Lower leg skin (tissue), 4 donors: ENCODE measurements at regions not wholly inside any gene's neighbourhood (a gene's known extent, or its start where the extent isn't known, plus 50 kb on each side); places are given as distances from the start of the nearest gene placed in this dataset.

Experiments
- DNase-seq, 2 donors: peaks; one replicate each; pipeline ENCODE4 v3.0.0-alpha.2; 2019; ENCODE audit warnings: low spot score in 2 of 2
- H3K4me3 ChIP-seq: fragments of 200-600 bp; sonication (generic); 2 replicates; pipeline ENCODE4 v1.5.1; 2017; ENCODE audit warnings: mild to moderate bottlenecking, low read depth; ENCODE audit not compliant: poor library complexity, severe bottlenecking
- CTCF ChIP-seq, 3 donors: fragments of 450-650 bp; IDR thresholded peaks; one replicate each; pipeline ENCODE4 v1.5.1; 2016; ENCODE audit warnings: antibody characterized with exemption in 3 of 3, mild to moderate bottlenecking in 3 of 3, moderate library complexity in 2 of 3
- POLR2A ChIP-seq, 2 donors: fragments of 450-650 bp; IDR thresholded peaks; one replicate each; pipeline ENCODE4 v1.6.1; 2016 to 2017; ENCODE audit warnings: antibody characterized with exemption in 2 of 2, mild to moderate bottlenecking in 1 of 2, moderate library complexity in 1 of 2
- WGBS, 2 donors: methylation state at CpG; one replicate each; pipeline ENCODE4 v1.1.5; 2018; 5-methylcytosine and 5-hydroxymethylcytosine counted together
- intact Hi-C: fragments of 100-400 bp; cut with DNase I; formaldehyde crosslinking; loops from one replicate; pipeline ENCODE4 v1.15.0; 2023; ENCODE audit warnings: low total_unique reads

- no peak overlapping the region for H3K4me3 ChIP-seq
- no peak for TF ChIP-seq CTCF (IDR thresholded peaks at IDR 0.05)
- intact Hi-C loops: no loop called here
- no peak for DNase-seq
- 86 to 90% methylated on average over 14 of the region's 14 CpGs for WGBS, 2 donors
Observed at GRCh38 chr11:15300341-15300740, 185.6 kb downstream of the INSC start.

- intact Hi-C loops: no loop called here
- TF ChIP-seq POLR2A (IDR thresholded peaks at IDR 0.05) (no peak), CTCF (IDR thresholded peaks at IDR 0.05) (no peak)
- DNase-seq: no peak
- no peak overlapping the region for H3K4me3 ChIP-seq
- WGBS, 2 donors: 13% methylated on average over 4 of the region's 4 CpGs
Observed at GRCh38 chr11:15307619-15308024, 192.9 kb downstream of the INSC start.

- TF ChIP-seq CTCF (IDR thresholded peaks at IDR 0.05) (no peak), POLR2A (IDR thresholded peaks at IDR 0.05) (no peak)
- 70 to 87% methylated on average over 2 of the region's 2 CpGs for WGBS, 2 donors
- H3K4me3 ChIP-seq: no peak overlapping the region
- intact Hi-C loops: no loop called here
- no peak for DNase-seq
Observed at GRCh38 chr11:15308840-15309239, 194.1 kb downstream of the INSC start.

GRCh38 chr11:15309296-15309695 is 194.6 kb downstream of the INSC start:
- 77 to 78% methylated on average over 1 of the region's 1 CpG for WGBS, 2 donors
- no peak overlapping the region for H3K4me3 ChIP-seq
- TF ChIP-seq CTCF (IDR thresholded peaks at IDR 0.05): no peak
- no peak for TF ChIP-seq POLR2A (IDR thresholded peaks at IDR 0.05)
- no peak for DNase-seq
- intact Hi-C loops: no loop called here

- 83 to 91% methylated on average over 2 of the region's 2 CpGs for WGBS, 2 donors
Observed at GRCh38 chr11:15313862-15314261, 199.1 kb downstream of the INSC start.

More at GRCh38 chr11:15313862-15314261, 199.1 kb downstream of the INSC start:
- H3K4me3 ChIP-seq: no peak overlapping the region
- intact Hi-C loops: no loop called here
- TF ChIP-seq CTCF (IDR thresholded peaks at IDR 0.05) (no peak), POLR2A (IDR thresholded peaks at IDR 0.05) (no peak)
- no peak for DNase-seq
